GM21515 (cell line): ENCODE measurements at regions not wholly inside any gene's neighbourhood (a gene's known extent, or its start where the extent isn't known, plus 50 kb on each side); places are given as distances from the start of the nearest gene placed in this dataset.
"Not testable (repeated sequence)": the region's sequence is repeated elsewhere in the genome, so short reads cannot be mapped to it uniquely, and the experiment has no call there.

Source experiments
- ATAC-seq: cut with Tn5 transposase; IDR thresholded peaks from one replicate; pipeline ENCODE4 v1.9.1; 2021; ENCODE audit not compliant: unreplicated experiment

- no peak for ATAC-seq
Measured at GRCh38 chr3:43838009-43838758, 147.4 kb downstream of the ABHD5 start.

DNA sequence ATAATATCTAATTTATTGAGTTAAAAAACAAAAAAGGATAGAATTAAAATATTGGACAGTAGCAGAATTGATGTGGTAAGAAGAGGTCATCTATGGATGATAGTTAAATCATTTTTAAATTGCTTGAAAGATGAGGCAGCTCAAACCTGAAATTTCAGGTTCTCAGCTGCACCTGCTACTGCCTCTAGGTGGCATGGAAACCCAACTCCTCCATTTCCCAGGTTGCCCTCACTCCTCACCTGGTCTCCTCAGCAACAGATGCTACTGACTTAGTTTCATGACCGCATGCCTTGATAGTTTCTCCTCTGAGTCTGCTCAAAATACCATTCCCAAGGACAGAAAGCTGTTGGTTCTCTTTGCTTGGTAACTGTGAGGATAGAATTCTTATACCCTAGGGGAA is 148.1 kb downstream of the ABHD5 start:
- ATAC-seq: no peak

GRCh38 chr3:43843386-43843785 is 152.6 kb downstream of the ABHD5 start:
- no peak for ATAC-seq

- no peak for ATAC-seq
Measured at GRCh38 chr3:43844757-43845156, 154.0 kb downstream of the ABHD5 start.

DNA sequence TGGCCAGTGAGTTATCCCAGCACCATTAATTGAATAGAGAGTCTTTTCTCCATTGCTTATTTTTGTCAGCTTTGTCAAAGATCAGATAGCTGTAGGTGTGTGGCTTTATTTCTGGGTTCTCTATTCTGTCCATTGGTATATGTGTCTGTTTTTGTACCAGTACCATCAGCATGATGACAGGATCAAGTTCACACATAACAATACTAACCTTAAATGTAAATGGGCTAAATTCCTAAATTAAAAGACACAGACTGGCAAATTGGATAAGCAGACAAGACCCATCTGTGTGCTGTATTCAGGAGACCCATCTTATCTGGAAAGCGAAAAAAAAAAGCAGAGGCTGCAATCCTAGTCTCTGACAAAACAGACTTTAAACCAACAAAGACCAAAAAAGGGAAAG is 154.8 kb downstream of the ABHD5 start:
- ATAC-seq: not testable (repeated sequence)

- no peak for ATAC-seq
Measured at GRCh38 chr3:43852066-43852465, 161.3 kb downstream of the ABHD5 start.

DNA sequence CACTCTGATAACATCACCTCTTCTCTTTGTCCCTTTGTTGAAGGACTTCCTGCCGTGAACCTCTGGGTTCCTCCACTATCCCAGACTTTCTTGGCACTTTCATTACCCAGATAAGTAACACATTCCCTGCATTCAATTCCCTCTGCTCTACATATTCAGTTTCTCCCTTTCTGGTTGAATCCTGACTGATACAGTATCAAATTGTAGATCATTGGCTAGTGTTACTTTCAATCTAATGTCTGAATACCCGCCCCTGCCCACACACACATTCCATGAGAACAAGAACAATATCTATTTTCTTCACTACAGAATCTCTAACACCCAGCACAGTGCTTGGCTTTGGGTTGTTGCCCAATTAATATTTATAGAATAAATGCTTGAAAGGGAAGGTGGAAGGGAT is 163.5 kb downstream of the ABHD5 start:
- no peak for ATAC-seq

DNA sequence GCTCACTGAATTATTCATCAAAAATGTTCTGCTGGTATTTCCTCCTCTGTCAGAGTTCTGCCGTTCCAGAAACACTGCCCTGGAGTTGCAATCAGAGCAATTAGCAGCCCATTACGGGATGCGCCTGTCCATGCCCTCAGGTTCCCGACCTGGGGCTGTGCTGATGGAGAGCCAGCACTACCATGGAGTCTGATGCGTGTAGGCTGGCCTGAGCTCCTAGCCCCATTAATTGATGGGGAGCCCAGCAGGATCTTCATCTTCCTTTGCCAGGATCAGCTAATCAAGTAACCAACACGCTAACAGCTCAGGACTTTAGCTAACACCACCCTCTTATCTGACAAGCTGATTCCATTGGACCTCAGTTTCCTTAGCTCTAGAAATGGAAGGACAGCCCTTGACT is 164.2 kb downstream of the ABHD5 start:
- ATAC-seq: no peak

DNA sequence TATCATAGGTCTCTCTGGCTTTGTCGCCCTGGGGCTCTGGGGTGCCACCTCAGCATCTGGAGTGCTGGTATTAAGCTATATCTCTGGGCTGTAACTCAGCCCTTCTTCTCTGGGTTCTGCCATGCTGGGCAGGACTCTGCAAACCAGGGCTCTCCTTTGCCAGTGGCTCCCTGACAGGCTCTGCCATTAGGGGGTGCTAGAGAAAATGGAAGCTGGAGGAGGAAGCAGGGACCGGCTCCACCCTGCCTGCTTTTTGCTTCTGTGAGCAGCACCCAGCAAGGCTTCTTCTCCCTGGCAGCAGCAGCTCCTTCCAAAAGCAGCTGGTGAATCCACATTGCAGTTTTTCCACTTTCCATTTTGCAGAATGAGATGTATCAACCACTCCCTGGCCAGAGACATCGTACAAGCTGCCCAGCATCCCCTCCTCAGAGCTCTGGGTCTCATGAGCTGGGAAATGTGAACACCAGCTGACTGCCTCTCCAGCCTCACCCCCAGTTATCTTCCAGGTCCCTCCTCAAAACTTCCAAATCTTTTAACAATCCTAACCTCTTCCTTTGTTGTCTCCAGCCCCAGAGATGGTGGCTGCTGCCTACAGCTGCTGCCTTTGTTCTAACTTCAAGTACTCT is 165.0 kb downstream of the ABHD5 start:
- peak; percentile 59 for ATAC-seq

DNA sequence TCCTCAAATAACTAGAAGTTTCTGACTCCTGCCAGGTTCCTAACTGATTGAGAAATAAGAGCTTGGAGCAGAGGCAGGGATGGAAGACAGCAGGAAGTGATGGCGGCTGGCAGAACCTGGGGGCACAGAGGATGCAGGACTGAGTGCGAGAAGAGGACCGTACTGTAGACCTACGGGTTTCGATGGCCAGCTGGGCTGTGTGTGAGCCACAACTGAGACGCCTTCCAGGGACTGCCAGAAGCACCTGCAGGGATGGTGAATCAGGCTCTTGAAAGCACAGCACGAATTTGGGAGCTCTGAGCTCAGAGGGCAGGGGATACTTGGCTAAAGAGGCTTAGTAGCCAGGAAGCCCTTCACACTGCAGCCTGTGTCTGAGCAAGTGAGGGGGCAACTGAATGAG is 165.6 kb downstream of the ABHD5 start:
- ATAC-seq: no peak

DNA sequence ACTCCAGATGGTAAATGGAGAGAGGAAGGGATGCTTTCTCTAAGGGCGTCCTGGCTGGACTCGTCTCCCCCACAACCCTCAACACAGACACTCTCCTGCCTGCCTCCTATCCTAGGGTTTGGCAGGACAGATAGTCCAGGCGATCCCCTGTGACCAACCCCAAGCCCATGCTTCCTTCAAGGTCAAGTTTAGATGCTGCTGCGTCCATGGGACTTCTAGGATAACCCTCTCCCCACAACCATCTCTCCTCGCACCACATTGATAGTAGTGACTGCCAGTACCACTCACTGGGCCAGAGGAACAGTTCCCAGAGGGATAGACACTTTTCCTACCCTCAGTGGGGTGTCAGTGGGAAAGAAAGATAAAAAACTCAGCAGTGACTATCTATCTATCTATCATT is 166.0 kb downstream of the ABHD5 start:
- no peak for ATAC-seq

- ATAC-seq: no peak
Measured at GRCh38 chr3:43857361-43858293, 166.9 kb downstream of the ABHD5 start.

DNA sequence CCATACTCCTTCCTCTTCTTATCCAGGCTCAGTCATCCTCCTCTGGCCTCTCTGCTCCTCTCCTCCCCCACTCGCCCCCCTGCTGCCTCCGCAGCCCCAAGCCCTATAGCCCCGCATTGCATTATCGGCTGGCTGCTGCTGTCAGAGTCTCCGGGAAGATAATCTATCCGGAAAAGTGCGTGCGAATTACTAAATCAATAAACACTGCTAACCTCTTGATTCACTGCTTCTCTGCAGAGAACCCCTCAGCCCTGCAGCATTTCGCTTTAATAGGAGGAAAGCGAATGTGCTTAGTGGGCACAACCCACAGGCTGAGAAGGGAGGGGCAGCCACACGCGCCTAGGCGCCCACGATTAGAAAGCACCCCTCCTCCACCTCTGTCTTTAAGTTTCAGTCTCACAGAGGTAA is 167.6 kb downstream of the ABHD5 start:
- ATAC-seq: no peak

DNA sequence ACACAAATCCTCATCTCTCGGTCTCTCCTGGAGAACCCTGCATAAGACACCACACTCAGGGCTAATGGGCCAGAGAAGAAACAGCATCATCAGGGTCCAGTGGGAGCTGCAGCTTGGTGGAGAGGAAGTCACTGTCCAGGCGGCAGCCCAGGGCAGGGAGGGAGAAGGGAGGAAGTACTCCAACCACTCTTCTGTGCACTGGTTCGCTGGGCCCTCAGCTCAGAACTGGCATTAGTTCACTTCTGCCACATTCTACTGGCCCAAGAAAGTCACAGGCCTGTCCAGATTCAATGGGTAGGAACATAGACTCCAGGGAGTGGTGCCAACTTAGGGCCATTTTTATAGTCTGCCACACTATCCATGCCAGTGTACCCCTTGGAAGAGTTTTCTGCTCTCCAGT is 169.0 kb downstream of the ABHD5 start:
- ATAC-seq: no peak

- no peak for ATAC-seq
Measured at GRCh38 chr3:43861635-43862034, 170.9 kb downstream of the ABHD5 start.

DNA sequence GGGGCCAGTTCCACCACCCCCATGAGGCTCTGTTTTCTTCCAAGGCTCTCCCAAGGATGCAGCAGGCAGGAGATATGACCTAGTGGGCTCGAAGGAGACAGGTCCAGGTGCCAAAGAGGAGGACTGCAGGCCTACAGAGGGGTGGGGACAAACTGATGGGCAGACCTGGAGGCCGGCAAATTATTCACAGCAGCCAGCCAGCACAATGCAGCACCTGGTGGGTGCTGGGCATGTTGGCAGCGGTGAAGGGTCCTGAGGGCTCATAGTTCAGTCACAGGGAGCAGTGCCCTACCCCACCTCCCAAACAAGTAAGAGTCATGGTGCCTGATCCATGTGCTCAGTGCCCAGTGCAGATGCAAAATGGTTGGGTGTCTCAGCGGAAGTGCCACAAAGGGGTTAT is 171.7 kb downstream of the ABHD5 start:
- ATAC-seq: no peak

DNA sequence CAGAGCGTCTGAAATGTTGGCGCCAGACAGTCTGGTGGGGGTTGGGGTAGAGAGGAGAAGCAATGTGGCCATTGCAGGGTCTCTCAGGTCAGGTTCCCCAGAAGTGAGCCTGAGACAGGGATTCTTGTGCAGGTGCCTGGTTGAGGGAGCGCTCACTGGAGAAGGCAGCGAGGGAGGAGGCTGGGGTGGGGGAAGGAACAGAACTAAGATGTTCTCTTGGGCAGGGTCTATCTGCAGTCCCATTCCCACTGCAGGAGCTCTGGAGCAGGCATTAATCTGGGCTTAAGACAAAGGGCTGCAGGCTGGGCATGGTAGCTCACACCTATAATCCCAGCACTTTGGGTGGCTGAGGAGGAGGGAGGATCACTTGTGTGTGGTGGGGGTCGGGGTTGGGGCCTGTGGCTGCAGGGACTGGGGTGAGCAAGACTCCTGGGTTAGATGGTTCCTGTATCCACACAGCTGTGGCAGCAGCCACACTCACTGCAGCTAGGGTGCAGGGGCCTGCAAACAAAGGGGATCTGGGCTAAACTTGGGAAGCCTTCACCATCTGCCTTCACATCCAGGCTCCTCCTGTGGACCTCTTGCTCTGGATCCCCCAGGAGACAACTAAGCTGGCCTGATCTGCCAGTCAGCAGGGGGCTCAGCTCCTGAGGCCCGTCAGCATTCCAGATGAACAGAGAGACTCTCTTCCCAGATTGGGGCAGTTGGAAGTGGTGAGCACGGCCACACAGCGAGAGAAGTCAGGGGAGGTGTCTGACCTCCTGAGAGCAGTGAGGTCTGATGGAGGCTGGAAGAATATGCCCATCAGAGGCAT is 172.5 kb downstream of the ABHD5 start:
- no peak for ATAC-seq

DNA sequence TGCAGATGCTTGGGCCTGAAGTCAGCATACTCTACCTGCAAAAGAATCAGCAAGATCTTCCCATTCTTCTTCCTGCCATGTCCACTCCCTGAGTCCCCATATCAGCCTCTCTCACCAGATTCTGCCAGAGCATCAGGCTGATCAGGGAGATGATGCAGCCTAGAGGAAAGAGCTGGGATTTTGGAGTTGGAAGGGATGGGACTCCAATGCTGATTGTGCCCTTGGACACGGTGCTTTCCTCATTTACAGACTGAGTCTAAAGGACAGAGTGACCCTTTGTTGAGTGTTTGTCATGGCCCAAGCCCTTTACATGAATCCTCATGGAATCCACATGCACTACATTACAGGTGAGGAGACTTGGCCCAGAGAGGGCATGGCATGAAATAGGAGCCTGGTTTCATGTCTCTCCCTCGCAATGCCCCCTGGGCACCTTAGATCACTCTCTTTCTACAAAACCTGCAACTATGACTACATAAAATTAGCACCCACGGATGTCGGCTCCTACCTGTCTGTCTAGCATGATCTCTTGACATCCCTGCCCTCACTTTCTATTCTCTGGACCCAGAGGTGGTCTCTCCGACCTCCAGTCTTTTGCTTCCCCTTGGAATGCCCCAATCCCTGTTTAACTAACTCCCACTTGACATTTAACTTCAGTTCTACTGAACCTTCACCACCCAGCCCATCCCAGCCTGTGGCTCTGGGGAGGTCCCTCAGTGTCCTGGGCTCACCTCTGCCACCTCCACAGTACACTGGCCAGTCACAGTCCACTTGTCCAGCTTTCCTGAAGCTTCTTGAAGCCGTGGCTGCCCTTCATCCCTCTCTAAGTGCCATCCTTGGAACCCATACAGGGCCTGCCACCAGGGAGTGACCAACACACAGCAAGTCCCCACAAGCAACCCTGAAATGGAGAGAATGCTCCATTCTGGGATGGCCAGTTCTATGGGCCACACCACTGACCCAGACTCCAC is 173.5 kb downstream of the ABHD5 start:
- no peak for ATAC-seq

DNA sequence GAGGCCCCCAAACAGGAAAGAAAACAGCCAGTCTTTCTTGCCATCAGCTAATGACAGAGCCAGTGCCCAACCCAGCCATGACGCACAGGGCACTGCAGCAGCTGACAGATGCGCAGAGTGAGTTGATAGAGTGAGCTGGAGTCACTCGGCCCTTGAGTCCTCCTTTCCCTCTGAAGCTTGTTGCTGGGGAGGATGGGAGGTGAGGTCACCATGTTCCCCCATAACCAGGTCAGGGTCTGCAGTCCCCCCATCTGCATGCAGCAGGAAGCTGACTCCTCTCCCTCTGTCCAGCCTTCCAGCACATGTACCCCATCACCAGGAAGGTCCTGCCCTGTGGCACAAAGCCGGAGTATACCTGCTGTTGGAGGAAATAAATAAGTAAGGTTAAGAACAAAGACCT is 174.6 kb downstream of the ABHD5 start:
- no peak for ATAC-seq
